ENCODE measurements at regions not wholly inside any gene's neighbourhood (a gene's known extent, or its start where the extent isn't known, plus 50 kb on each side); places are given as distances from the start of the nearest gene placed in this dataset.

DNA sequence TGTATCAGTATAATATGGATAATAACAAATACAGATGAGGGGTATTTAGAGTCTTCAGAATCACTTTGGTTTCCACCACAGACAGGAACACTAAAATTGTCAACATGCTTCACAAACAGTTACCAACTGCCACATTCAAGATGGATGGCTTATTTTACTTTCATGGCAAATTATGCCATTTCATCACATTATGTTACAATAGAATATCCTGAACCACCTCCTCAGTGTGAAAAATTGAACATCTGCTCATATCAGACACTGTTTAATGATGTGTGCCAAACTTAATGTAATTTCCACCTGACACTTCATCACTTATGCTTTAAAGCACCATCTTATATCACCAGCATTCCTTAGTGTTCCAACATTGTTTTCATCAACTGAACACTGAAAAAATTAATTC, 357.4 kb downstream of the KCNN2 start (continued):
- TF ChIP-seq PAX5 (IDR thresholded peaks at IDR 0.05; ENCODE audit: borderline replicate concordance, low read depth, low read length): no peak
- TF ChIP-seq RFX5 (IDR thresholded peaks at IDR 0.05; ENCODE audit: low read depth, low read length): no peak
- TF ChIP-seq KAT2A (conservative IDR thresholded peaks at IDR 0.05; ENCODE audit: control insufficient read depth, low read depth, low read length): no peak
- TF ChIP-seq GATAD2B (conservative IDR thresholded peaks at IDR 0.05; ENCODE audit: low read depth): no peak

DNA sequence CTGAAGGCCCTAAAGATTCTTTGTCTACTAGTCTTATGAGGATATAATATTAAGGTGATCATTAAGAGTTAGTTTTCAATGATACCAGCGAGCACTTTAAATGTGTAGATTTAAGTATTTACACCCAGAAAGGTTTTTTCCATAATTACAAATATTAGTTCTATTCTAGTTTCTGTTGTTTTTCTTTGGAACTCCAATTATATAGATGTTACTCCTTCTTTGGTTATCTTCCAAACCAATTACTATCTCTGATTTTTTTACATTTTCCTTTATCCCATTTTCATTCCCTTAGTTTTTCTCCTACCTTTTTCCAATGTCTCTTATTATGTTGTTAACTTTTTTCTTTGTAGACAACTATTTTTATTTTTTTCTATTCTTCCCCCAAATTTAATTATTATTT, 355.1 kb downstream of the KCNN2 start:
- no peak for DNase-seq (ENCODE audit: low read depth, low spot score)
- ChIA-PET CTCF (no interaction called here), POLR2A (no interaction called here), SMC1A (ENCODE audit: uncharacterized antibody, unreplicated experiment) (no interaction called here), RAD21 (ENCODE audit: unreplicated experiment) (no interaction called here)
- no peaks in the 10 kb centered on the region for H3K4me1 ChIP-seq (ENCODE audit: control insufficient read depth, insufficient read depth, low read length)
- H3K9me3 ChIP-seq (replicated peaks; ENCODE audit: control insufficient read depth, insufficient read depth, low read length): no peaks in the 10 kb centered on the region
- no peak for ATAC-seq
- no TSS peak for BruUV-seq (replicated peaks)
- H3K4me3 ChIP-seq: no peak overlapping the region
- intact Hi-C loops (cut with micrococcal nuclease; ENCODE audit: unreplicated experiment) (no loop called here), in situ Hi-C loops (cut with MboI) (no loop called here)
- FAIRE-seq: no peak
- no peak overlapping the region for H3K9ac ChIP-seq (ENCODE audit: control insufficient read depth, insufficient read depth, low read length)
- WGBS (ENCODE audit: insufficient coverage, insufficient replicate concordance, low lambda C conversion rate, missing lambda C conversion rate): 0% methylated on average over 1 of the region's 1 CpG
- no peaks in the 10 kb centered on the region for H3K27me3 ChIP-seq (replicated peaks in 1 of 2; ENCODE audit: control insufficient read depth in 2 of 2, insufficient read depth in 2 of 2, low read length in 1 of 2)
- H2AFZ ChIP-seq (ENCODE audit: control insufficient read depth, low read depth, low read length): no peak overlapping the region
- H3K79me2 ChIP-seq (ENCODE audit: control insufficient read depth, insufficient read depth, low read length): no peaks in the 10 kb centered on the region
- TF ChIP-seq, protein P1, sequence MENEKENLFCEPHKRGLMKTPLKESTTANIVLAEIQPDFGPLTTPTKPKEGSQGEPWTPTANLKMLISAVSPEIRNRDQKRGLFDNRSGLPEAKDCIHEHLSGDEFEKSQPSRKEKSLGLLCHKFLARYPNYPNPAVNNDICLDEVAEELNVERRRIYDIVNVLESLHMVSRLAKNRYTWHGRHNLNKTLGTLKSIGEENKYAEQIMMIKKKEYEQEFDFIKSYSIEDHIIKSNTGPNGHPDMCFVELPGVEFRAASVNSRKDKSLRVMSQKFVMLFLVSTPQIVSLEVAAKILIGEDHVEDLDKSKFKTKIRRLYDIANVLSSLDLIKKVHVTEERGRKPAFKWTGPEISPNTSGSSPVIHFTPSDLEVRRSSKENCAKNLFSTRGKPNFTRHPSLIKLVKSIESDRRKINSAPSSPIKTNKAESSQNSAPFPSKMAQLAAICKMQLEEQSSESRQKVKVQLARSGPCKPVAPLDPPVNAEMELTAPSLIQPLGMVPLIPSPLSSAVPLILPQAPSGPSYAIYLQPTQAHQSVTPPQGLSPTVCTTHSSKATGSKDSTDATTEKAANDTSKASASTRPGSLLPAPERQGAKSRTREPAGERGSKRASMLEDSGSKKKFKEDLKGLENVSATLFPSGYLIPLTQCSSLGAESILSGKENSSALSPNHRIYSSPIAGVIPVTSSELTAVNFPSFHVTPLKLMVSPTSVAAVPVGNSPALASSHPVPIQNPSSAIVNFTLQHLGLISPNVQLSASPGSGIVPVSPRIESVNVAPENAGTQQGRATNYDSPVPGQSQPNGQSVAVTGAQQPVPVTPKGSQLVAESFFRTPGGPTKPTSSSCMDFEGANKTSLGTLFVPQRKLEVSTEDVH (IDR thresholded peaks at IDR 0.05; ENCODE audit: low read depth, partially characterized antibody): no peak
- TF ChIP-seq PAX8 (IDR thresholded peaks at IDR 0.05) (no peak), RFX5 (IDR thresholded peaks at IDR 0.05; ENCODE audit: low read depth, low read length) (no peak), IKZF1 (conservative IDR thresholded peaks at IDR 0.05) (no peak), RELA (IDR thresholded peaks at IDR 0.05; ENCODE audit: borderline replicate concordance, partially characterized antibody) (no peak), YY1 (IDR thresholded peaks at IDR 0.05; ENCODE audit: low read depth, low read length) (no peak), SMARCA5 (IDR thresholded peaks at IDR 0.05) (no peak), TARDBP (IDR thresholded peaks at IDR 0.05; ENCODE audit: borderline replicate concordance) (no peak), CBX5 (IDR thresholded peaks at IDR 0.05; ENCODE audit: low read depth) (no peak), SREBF1 (IDR thresholded peaks at IDR 0.05; ENCODE audit: low read length) (no peak)
- TF ChIP-seq, protein P2, sequence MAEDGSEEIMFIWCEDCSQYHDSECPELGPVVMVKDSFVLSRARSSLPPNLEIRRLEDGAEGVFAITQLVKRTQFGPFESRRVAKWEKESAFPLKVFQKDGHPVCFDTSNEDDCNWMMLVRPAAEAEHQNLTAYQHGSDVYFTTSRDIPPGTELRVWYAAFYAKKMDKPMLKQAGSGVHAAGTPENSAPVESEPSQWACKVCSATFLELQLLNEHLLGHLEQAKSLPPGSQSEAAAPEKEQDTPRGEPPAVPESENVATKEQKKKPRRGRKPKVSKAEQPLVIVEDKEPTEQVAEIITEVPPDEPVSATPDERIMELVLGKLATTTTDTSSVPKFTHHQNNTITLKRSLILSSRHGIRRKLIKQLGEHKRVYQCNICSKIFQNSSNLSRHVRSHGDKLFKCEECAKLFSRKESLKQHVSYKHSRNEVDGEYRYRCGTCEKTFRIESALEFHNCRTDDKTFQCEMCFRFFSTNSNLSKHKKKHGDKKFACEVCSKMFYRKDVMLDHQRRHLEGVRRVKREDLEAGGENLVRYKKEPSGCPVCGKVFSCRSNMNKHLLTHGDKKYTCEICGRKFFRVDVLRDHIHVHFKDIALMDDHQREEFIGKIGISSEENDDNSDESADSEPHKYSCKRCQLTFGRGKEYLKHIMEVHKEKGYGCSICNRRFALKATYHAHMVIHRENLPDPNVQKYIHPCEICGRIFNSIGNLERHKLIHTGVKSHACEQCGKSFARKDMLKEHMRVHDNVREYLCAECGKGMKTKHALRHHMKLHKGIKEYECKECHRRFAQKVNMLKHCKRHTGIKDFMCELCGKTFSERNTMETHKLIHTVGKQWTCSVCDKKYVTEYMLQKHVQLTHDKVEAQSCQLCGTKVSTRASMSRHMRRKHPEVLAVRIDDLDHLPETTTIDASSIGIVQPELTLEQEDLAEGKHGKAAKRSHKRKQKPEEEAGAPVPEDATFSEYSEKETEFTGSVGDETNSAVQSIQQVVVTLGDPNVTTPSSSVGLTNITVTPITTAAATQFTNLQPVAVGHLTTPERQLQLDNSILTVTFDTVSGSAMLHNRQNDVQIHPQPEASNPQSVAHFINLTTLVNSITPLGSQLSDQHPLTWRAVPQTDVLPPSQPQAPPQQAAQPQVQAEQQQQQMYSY (CRISPR knock-in tag; IDR thresholded peaks at IDR 0.05): no peak
- TF ChIP-seq, protein P3, sequence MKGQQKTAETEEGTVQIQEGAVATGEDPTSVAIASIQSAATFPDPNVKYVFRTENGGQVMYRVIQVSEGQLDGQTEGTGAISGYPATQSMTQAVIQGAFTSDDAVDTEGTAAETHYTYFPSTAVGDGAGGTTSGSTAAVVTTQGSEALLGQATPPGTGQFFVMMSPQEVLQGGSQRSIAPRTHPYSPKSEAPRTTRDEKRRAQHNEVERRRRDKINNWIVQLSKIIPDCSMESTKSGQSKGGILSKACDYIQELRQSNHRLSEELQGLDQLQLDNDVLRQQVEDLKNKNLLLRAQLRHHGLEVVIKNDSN (IDR thresholded peaks at IDR 0.05; ENCODE audit: borderline replicate concordance, extremely low read length, insufficient read depth, low read depth, low read length): no peak
- no peaks in the 10 kb centered on the region for H4K20me1 ChIP-seq (ENCODE audit: control insufficient read depth, insufficient read depth)
- H3K27ac ChIP-seq (ENCODE audit: control insufficient read depth, insufficient read depth): no peak overlapping the region
- no peaks in the 10 kb centered on the region for H3K36me3 ChIP-seq (ENCODE audit: control insufficient read depth in 2 of 2, insufficient read depth in 2 of 2, low read length in 1 of 2)
- no peak overlapping the region for H3K4me2 ChIP-seq (ENCODE audit: control insufficient read depth, insufficient read depth)
